GM23248 (cell line): ENCODE measurements at regions not wholly inside any gene's neighbourhood (a gene's known extent, or its start where the extent isn't known, plus 50 kb on each side); places are given as distances from the start of the nearest gene placed in this dataset.

Experiments used
- EZH2 ChIP-seq: fragments of 200-600 bp; sonication (generic); IDR thresholded peaks from 2 replicates; pipeline ENCODE4 v1.6.1; 2018; ENCODE audit warnings: antibody characterized with exemption, mild to moderate bottlenecking; ENCODE audit not compliant: insufficient read depth, poor library complexity, severe bottlenecking
- EZH2phosphoT487 ChIP-seq: fragments of 200-600 bp; sonication (generic); IDR thresholded peaks from 2 replicates; pipeline ENCODE4 v1.6.1; 2018; ENCODE audit warnings: antibody characterized with exemption, moderate library complexity, mild to moderate bottlenecking, low read depth; ENCODE audit not compliant: insufficient read depth

GRCh38 chr3:177347611-177348010 lies 150.3 kb upstream of the TBL1XR1 start:
- TF ChIP-seq EZH2phosphoT487 (no peak), EZH2 (no peak)
